GF-D8 (cell line): ENCODE measurements at regions not wholly inside any gene's neighbourhood (a gene's known extent, or its start where the extent isn't known, plus 50 kb on each side); places are given as distances from the start of the nearest gene placed in this dataset.

Experiments
- DNase-seq: peaks from one replicate; lab custom pipeline; 2025; lab: John Stamatoyannopoulos, UW

DNA sequence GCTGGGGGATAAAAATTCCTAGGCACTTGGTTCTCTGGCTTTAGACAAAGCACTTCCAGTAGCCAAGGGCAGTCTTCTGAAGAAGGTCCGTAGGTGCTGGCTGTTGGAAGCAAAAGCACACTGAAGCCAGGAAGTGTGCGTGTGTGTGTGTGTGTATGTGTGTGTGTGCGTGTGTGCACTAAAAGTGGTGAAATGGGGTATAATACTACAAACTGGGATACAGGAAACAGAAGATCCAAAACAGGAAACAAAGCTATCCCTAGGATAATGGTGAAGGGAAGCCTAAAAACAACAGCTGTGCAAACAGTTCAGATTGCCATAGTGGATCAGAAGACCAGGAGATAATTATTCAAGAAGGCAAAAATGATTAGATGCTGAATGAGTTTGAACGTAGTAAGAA is 103.4 kb downstream of the IL20RB start:
- no peak for DNase-seq

DNA sequence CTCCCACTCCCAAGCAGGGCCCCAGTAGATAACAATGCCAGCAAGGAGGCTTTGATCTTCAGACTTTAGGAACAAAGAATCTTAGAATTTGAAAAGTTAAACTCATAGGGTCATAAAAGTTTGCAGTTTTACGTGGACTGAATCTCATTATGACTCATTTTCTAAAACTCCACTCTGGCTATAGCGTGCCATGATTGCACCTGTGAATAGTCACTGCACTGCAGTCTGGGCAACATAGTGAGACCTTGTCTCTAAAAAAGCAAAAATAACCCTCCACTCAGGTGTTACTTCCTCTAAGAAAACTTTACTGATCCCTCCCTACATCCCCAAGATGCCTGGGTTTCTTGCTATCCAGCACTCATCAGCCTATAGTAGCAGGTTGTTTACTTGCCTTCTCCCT is 104.5 kb downstream of the IL20RB start:
- no peak for DNase-seq

- no peak for DNase-seq
These were observed 107.6 kb downstream of the IL20RB start for GRCh38 chr3:137065381-137065780.

DNA sequence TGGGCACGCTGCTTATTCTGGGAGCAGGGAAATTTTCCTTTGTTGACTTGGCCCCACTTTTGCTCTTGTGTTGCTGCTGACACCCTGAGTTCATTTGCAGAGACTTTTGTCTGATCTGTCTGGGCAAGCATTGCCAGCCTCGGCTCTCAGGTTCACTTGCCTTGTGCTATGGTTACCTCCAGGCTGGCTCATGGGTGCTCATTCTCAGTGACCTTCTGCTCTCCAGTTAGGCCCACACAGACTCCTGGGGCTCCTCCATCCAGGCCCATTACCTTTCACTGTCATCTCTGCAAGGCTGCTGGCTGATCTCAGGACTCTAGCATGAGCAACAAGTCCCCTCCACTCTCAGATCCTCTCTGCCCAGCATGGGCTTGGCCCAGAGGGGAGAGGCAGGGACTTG is 108.3 kb downstream of the IL20RB start:
- no peak for DNase-seq

- DNase-seq: no peak
These were observed 113.3 kb downstream of the IL20RB start for GRCh38 chr3:137071104-137071503.

DNA sequence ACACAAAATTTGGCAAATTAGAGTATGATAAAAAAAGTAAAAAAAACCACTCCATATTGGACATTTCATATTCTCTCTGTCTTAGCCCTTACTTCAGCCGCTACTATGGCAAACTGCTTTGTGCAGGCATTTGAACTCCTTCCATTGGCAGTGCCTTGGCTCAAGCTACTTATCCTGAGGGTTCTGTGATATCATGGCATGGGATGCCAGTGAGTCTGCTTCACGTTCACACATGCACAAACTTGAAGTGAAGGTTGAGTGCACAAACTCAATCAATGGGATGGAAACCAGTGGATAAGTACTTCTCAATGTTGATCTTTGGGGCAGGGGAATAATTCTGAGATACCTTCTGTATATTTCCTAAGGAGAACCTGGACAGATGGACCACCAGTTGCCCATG is 117.2 kb downstream of the IL20RB start:
- no peak for DNase-seq

- DNase-seq: no peak
These were observed 120.3 kb downstream of the IL20RB start for GRCh38 chr3:137078040-137078439.

DNA sequence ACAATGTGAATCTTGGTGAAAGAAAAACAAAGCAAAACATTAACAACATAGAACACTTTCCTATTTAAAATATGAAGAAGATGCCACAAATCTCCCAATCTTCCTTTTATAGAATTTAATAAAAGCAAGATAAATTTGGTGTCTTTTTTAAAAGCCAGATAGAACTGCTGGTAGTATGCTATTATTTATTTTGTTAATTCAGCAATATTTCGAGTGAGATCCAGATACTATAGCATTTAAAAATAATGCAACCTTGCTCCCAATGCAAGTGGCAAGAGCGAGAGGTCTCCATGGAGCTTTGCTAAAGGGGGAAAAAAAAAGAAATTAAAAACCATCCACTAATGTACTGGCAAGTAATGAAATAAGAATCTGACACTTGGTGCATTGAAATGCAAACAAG is 121.8 kb downstream of the IL20RB start:
- DNase-seq: no peak

- DNase-seq: no peak
These were observed 123.9 kb downstream of the IL20RB start for GRCh38 chr3:137081711-137082110.

DNA sequence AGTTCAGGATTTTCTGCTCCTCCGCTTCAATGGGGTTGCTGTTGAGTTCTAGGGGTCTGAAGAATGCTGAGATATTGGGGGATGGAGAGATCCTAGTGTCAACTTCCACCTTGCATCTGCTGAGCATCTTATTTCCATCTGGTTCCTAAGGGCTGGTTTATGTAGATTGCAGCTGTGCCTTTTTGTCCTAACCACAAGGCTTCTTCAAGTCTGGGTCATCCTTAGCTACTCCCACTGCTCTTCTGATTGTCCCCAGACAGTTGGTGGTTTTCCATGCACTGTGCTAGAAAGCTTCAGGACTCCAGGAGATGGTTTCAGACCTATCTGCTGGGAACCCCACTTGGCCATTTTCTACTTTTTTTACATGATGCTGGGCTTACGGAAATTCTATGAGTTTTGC is 125.0 kb downstream of the IL20RB start:
- DNase-seq: no peak

DNA sequence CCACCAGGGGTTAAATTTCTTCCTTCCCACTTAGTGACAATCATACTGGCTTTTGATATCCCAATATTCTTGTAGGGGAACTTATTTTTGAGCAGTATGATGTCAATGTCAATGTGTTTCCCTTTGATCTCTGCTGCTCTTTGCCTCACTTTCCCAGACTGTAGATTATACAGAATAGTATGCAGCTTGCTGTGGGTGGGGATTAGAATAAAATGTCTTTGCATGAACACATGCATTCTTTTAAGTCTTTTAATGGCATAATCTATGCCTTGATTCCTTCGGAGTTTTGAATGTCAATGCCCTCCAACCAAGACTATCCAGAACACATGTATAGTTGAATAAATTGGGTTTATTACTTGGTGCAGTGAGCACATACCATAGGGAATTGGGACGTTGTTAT is 125.5 kb downstream of the IL20RB start:
- DNase-seq: no peak

- DNase-seq: no peak
These were observed 126.8 kb downstream of the IL20RB start for GRCh38 chr3:137084586-137084985.

GRCh38 chr3:137097386-137097785 is 139.6 kb downstream of the IL20RB start:
- no peak for DNase-seq

DNA sequence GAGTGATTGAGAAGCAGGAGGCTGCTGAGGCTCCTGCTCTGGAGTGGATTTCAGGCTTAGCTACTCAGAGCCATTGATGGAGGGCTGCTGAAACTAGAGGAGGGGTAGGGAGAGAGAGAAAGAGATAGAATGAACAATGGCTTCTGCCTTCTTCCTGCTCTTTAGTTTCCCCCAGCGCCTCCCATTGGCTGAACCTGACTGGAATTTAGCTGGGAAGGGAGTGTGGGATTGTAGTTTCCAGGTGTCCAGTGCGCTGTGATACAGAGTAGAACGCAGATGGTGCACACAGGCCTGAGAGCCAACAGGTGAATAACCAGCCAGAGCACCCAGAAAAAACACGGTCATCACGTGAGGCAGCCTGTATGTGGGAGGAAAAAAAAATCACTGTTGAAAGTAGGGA is 140.1 kb downstream of the IL20RB start:
- DNase-seq: no peak

DNA sequence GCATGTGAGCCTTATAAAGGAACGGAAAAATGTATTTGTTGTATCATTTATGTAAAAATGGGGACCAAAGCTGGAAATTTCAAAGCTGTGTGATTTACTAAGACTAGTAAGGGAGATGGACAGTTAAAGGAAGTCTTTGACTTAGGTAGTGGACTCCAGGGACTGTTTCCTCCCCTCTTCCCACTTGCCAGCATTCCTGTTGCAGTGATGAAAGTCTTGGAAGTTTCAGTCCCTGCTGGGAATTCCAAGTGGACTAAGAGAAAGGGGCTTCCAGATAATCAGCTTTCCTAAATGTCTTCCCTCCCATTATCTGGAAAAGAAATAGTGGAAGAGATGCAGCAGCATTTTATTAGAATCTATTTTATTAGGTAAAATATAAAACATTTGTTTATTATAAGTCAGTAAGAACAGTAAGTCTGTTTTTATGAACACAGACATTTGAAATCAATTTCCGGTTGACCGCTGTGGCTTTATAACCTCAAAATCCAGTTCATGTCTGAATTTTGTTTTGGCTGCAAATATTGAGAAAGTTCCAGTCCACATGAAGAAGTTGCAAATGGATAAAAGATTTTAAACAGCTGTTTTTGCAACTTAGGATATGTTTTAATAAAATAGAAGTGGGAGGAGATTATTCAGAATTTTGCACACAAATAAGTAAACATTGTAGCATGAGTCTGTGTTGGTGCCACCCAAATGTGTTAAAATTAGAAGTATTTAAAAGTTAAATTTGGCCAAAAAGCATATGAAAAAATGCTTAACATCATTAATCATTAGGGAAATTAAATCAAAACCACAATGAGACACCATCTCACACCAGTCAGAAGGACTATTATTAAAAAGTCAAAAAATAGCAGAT is 141.8 kb downstream of the IL20RB start:
- DNase-seq: no peak

DNA sequence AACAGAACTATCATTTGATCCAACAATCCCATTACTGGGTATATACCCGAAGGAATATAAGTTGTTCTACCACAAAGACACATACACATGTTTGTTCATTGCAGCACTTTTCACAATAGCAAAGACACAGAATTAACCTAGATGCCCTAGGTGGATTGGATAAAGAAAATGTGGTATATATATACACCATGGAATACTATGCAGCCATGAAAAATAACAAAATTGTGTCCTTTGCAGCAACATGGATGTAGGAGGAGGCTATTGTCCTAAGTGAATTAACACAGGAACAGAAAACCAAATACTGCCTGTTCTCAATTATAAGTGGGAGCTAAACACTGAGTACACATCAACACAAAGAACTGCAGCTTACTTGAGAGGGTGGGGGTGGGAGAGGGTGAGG is 142.5 kb downstream of the IL20RB start:
- DNase-seq: no peak

GRCh38 chr3:137103739-137104138 is 146.0 kb downstream of the IL20RB start:
- DNase-seq: no peak

GRCh38 chr3:137105277-137105977 is 147.6 kb downstream of the IL20RB start:
- DNase-seq: peak; percentile 7

DNA sequence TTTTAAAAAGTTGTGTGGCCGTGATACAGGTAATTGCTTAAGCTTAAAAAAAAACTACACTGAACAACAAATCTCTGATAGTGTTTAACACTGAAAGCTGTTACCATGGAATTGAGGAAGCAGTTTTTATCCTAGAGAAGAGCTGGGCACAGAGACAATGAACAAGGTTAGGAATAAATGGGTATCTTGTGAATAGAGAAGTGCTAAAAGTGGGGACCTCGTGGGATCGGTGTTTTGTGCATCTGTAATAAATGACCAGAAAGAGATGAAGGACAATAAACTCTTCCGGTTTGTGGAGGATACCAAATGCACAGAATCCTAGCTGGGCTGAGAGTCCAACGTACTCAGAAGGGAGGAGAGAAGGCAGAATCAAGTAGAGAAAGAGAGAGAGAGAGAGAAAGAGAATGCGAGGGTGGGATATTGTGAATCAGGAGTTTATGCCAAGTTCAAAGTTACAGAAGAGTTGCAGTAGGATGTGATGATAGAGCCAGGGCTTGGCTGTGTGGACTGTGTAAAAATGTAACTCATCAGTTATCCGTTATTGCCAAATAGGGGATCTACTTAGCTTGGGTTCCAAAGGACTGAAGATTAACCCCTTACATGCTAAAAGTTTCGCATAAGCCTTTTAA is 148.9 kb downstream of the IL20RB start:
- no peak for DNase-seq

DNA sequence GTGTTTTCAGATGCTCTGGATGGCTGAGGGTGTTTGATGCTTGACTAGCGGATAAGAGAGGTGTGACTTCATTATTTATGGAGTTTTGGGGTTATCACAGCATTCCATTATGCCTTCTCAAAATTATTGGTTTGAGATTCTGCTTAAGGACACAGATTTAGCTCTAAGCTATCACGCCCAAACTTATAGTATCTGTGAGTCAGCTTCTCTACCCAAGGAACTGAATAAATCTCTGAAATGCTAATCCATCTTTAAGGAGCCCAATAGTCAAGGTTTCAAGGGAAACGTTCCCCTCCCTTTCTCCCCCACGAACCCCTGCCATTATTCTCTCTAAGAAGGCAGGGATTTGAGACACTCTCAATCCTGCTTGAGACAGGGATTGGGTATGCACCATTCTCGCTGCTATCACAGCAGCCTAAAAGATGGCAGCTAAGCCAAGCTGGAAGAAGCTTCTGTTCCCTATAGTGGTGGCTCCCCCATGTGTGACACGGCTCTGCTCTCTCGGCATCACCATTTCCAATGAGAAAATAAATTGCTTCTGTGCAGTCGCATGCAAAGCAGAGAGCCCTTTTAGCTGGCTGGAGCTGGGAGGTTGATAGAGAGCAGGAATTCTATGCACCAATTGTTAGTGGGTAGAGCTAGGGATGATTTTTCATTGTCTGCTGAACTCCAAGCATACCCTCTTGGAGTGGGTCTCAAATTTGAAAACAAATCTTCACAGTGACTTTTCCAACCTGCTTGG is 151.1 kb downstream of the IL20RB start:
- no peak for DNase-seq

GRCh38 chr3:137110392-137110996 is 152.7 kb downstream of the IL20RB start:
- DNase-seq: no peak

DNA sequence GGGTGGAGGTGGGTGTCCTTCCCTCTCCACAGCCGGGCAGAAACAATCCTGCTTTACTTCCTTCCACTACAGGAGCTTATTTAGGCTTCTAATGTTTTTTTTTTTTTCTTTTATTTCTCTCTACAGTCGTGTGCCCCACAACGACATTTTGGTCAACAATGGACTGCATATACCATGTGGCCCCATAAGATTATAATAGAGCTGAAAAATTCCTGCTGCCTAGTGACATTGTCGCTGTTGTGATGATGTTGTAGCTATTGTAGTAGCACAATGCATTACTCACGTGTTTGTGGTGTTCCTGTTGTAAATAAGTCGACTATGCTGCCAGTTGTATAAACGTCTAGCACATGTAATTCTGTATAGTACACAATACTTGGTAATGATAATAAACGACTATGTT is 153.7 kb downstream of the IL20RB start:
- DNase-seq: no peak
